Endothelial cell of umbilical vein (primary cell): ENCODE measurements at regions not wholly inside any gene's neighbourhood (a gene's known extent, or its start where the extent isn't known, plus 50 kb on each side); places are given as distances from the start of the nearest gene placed in this dataset.

Experiments used
- BruUV-seq: library from RNA; stranded (reverse); fragments of 400-500 nt; replicated peaks from 2 replicates; lab custom pipeline; 2021; lab: Mats Ljungman, UMichigan
- CTCF ChIA-PET: fragments of 300-600, 350-600 bp; sonication (Branson Sonifier 250); formaldehyde crosslinking; loops from one replicate; lab custom pipeline; 2021; ENCODE audit warnings: antibody characterized with exemption, inconsistent platforms; lab: Charles Lee
- POLR2A ChIA-PET: fragments of 300-600, 350-600 bp; sonication (Branson Sonifier 250); formaldehyde crosslinking; loops from one replicate; lab custom pipeline; 2021; ENCODE audit warnings: antibody characterized with exemption, inconsistent platforms; lab: Charles Lee
- DNase-seq: peaks from one replicate; pipeline ENCODE4 v3.0.0-alpha.2; 2011; ENCODE audit warnings: low read depth, low spot score
- FAIRE-seq: peaks from 2 replicates; lab custom pipeline; 2011; peaks lifted over from hg19 to GRCh38; lab: Jason Lieb, UNC
- H2AFZ ChIP-seq: 2 replicates; pipeline ENCODE4 v1.6.0; 2012; ENCODE audit warnings: low read depth, low read length, control low read depth, inconsistent platforms
- H3K27ac ChIP-seq: 2 replicates; pipeline ENCODE4 v1.5.1; 2011; ENCODE audit warnings: low read depth, mild to moderate bottlenecking, control low read depth, low read length, moderate library complexity; ENCODE audit not compliant: insufficient read depth
- H3K27me3 ChIP-seq, 2 experiments: 2 replicates each; pipeline versions ENCODE4 v1.6.0 to v1.6.1; 2011; ENCODE audit warnings: low read length in 2 of 2, mixed read lengths in 1 of 2; ENCODE audit not compliant: control insufficient read depth in 2 of 2, insufficient read depth in 2 of 2
- H3K36me3 ChIP-seq, 2 experiments: 2 replicates in 1 of 2; 3 replicates in 1 of 2; pipeline ENCODE4 v1.5.1; 2011; ENCODE audit warnings: low read length in 2 of 2, mild to moderate bottlenecking in 1 of 2, moderate library complexity in 1 of 2; ENCODE audit not compliant: control insufficient read depth in 2 of 2, insufficient read depth in 2 of 2; ENCODE audit errors: extremely low read depth in 1 of 2
- H3K4me1 ChIP-seq: 3 replicates; pipeline ENCODE4 v1.5.1; 2011; ENCODE audit warnings: mild to moderate bottlenecking, low read length; ENCODE audit not compliant: control insufficient read depth, insufficient read depth; ENCODE audit errors: extremely low read depth
- H3K4me2 ChIP-seq: 2 replicates; pipeline ENCODE4 v1.6.1; 2011; ENCODE audit warnings: low read length, control low read depth, mixed read lengths; ENCODE audit not compliant: insufficient read depth
- H3K4me3 ChIP-seq, 3 experiments: fragments of 200-600 bp in 1 of 3; sonication (generic), shearing (Covaris generic) in 1 of 3; replicated peaks in 1 of 3; 2 replicates each; pipeline ENCODE4 v1.5.1; 2011 to 2016; ENCODE audit warnings: control low read depth in 3 of 3, low read length in 3 of 3, mild to moderate bottlenecking in 2 of 3, inconsistent platforms in 1 of 3, low read depth in 1 of 3, moderate library complexity in 1 of 3; ENCODE audit not compliant: insufficient read depth in 1 of 3
- H3K79me2 ChIP-seq: 2 replicates; pipeline ENCODE4 v1.6.0; 2012; ENCODE audit warnings: low read length, inconsistent platforms; ENCODE audit not compliant: control insufficient read depth, insufficient read depth
- H3K9ac ChIP-seq: replicated peaks from 2 replicates; pipeline ENCODE3; 2011; ENCODE audit warnings: low read length, control low read depth; ENCODE audit not compliant: insufficient read depth; ENCODE audit errors: extremely low read depth
- H3K9me1 ChIP-seq: replicated peaks from 3 replicates; pipeline ENCODE4 v1.6.0; 2011; ENCODE audit warnings: mild to moderate bottlenecking, low read length; ENCODE audit not compliant: control insufficient read depth, insufficient read depth; ENCODE audit errors: extremely low read depth
- H3K9me3 ChIP-seq: replicated peaks from 2 replicates; pipeline ENCODE4 v1.5.1; 2012; ENCODE audit warnings: low read length, inconsistent platforms; ENCODE audit not compliant: control insufficient read depth, insufficient read depth
- H4K20me1 ChIP-seq: replicated peaks from 2 replicates; pipeline ENCODE3; 2011; ENCODE audit warnings: mild to moderate bottlenecking, low read length; ENCODE audit not compliant: control insufficient read depth, insufficient read depth; ENCODE audit errors: extremely low read depth
- CTCF ChIP-seq, 2 donors: IDR thresholded peaks; 1 replicate in 1 of 2; 2 replicates in 1 of 2; pipeline ENCODE4 v1.5.1; 2011; ENCODE audit warnings: low read length in 2 of 2, mild to moderate bottlenecking in 2 of 2, moderate library complexity in 2 of 2, control low read depth in 1 of 2, inconsistent platforms in 1 of 2, low read depth in 1 of 2; ENCODE audit not compliant: insufficient read depth in 1 of 2; ENCODE audit errors: extremely low read depth in 1 of 2
- EZH2 ChIP-seq: IDR thresholded peaks from 2 replicates; pipeline ENCODE4 v1.6.1; 2012; ENCODE audit warnings: borderline replicate concordance, low read depth, mild to moderate bottlenecking, moderate library complexity, low read length, inconsistent platforms; ENCODE audit not compliant: severe bottlenecking
- FOS ChIP-seq: IDR thresholded peaks from 2 replicates; pipeline ENCODE4 v1.6.1; 2011; ENCODE audit warnings: mild to moderate bottlenecking, low read length, moderate library complexity, borderline replicate concordance; ENCODE audit not compliant: insufficient read depth
- GATA2 ChIP-seq: IDR thresholded peaks from 2 replicates; pipeline ENCODE4 v1.7.0; 2011; ENCODE audit warnings: low read depth, mild to moderate bottlenecking, moderate library complexity, mixed read lengths, low read length; ENCODE audit not compliant: insufficient read length, insufficient read depth
- JUN ChIP-seq: IDR thresholded peaks from 2 replicates; pipeline ENCODE4 v1.6.1; 2011; ENCODE audit warnings: borderline replicate concordance, low read depth; ENCODE audit not compliant: insufficient read length, insufficient read depth
- MYC ChIP-seq: IDR thresholded peaks from one replicate; pipeline ENCODE4 v1.6.1; 2011; ENCODE audit warnings: mild to moderate bottlenecking, low read depth, low read length
- POLR2A ChIP-seq: IDR thresholded peaks from 2 replicates; pipeline ENCODE4 v1.6.1; 2012; ENCODE audit warnings: low read depth, mild to moderate bottlenecking, control low read depth, low read length
- POLR2AphosphoS5 ChIP-seq: IDR thresholded peaks from 2 replicates; pipeline ENCODE4 v1.6.1; 2012; ENCODE audit warnings: low read depth, mild to moderate bottlenecking, control low read depth, low read length, moderate library complexity; ENCODE audit not compliant: insufficient read depth
- dilution Hi-C: fragments of 300-500 bp; cut with MboI; formaldehyde crosslinking; loops from one replicate; pipeline ENCODE4 v1.15.0; 2019; ENCODE audit warnings: low sequenced_read_pairs; ENCODE audit not compliant: extremely low pct_ligation_motif_present
- intact Hi-C: fragments of 100-400 bp; cut with micrococcal nuclease; formaldehyde crosslinking; loops from one replicate; pipeline ENCODE4 v1.10.0; 2022
- TF ChIP-seq, protein P1 (sequence below): IDR thresholded peaks from 2 replicates; pipeline ENCODE4 v1.6.1; 2011; ENCODE audit not compliant: insufficient read depth, insufficient read length

DNA sequence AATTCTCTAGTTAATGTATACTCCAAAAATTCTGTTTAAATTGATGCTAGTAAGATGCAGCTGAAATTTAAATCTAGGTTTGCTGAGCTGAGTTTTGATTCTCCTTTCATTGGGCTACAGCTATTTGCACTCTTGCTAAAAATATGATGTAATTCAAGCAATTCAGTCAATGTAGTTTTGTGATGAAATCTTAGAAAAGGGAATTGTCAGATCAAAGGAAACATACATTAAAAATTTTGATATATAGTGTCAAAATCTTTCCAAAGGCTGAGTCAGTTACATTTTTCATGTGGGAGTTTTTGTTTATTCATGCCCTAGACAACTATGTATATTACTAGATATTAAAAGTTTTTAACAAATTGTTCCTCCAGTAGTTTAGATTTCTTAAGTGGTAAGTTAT is 334.9 kb upstream of the DAB2 start:
- Histone ChIP-seq H3K9me3 (no peaks in the 10 kb centered on the region), H3K9ac (no peak overlapping the region), H3K4me2 (no peak overlapping the region), H4K20me1 (no peaks in the 10 kb centered on the region), H3K27me3 (no peaks in the 10 kb centered on the region), H3K4me3 (no peak overlapping the region), H3K4me1 (peaks cover 13% of the 10 kb centered on the region), H3K36me3 (no peaks in the 10 kb centered on the region), H2AFZ (no peak overlapping the region), H3K9me1 (no peaks in the 10 kb centered on the region), H3K79me2 (no peaks in the 10 kb centered on the region), H3K27ac (no peak overlapping the region)
- intact Hi-C loops = no loop called here
- BruUV-seq = no TSS peak
- dilution Hi-C loops = no loop called here
- DNase-seq (no peak), FAIRE-seq (no peak)
- POLR2A ChIA-PET = no interaction called here
- CTCF ChIA-PET = no interaction called here
- TF ChIP-seq JUN (no peak), POLR2AphosphoS5 (no peak), GATA2 (no peak), FOS (no peak), EZH2 (no peak), POLR2A (no peak), CTCF (IDR thresholded peaks at IDR 0.05; ENCODE audit: extremely low read depth in 1 of 2, insufficient read depth in 1 of 2, low read depth in 1 of 2, low read length in 2 of 2) (no peak), MYC (no peak)
- TF ChIP-seq, protein P1, sequence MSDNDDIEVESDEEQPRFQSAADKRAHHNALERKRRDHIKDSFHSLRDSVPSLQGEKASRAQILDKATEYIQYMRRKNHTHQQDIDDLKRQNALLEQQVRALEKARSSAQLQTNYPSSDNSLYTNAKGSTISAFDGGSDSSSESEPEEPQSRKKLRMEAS = no peak
